Mesothelial cell of epicardium (in vitro differentiated cells): ENCODE measurements at regions not wholly inside any gene's neighbourhood (a gene's known extent, or its start where the extent isn't known, plus 50 kb on each side); places are given as distances from the start of the nearest gene placed in this dataset.

Experiments
- DNase-seq, 2 experiments: peaks; one replicate each; pipeline ENCODE4 v3.0.0; 2021; ENCODE audit warnings: low spot score in 2 of 2; ENCODE audit not compliant: unreplicated experiment in 2 of 2
- H3K27ac Mint-ChIP-seq: 2 replicates; pipeline ENCODE4 v1.8.0; 2021; ENCODE audit warnings: mixed read lengths
- H3K27me3 Mint-ChIP-seq: 2 replicates; pipeline ENCODE4 v1.8.0; 2021; ENCODE audit warnings: low read depth, mixed read lengths
- H3K36me3 Mint-ChIP-seq: 2 replicates; pipeline ENCODE4 v1.8.0; 2021; ENCODE audit warnings: mixed read lengths
- H3K4me1 Mint-ChIP-seq: 2 replicates; pipeline ENCODE4 v1.8.0; 2021; ENCODE audit warnings: mixed read lengths
- H3K4me3 Mint-ChIP-seq: 2 replicates; pipeline ENCODE4 v1.8.0; 2021; ENCODE audit warnings: mild to moderate bottlenecking, moderate library complexity, mixed read lengths
- H3K9me3 Mint-ChIP-seq: 2 replicates; pipeline ENCODE4 v1.8.0; 2021; ENCODE audit warnings: mixed read lengths
- CTCF ChIP-seq: fragments of 200-600 bp; sonication (generic); IDR thresholded peaks from one replicate; pipeline ENCODE4 v1.5.0; 2021; ENCODE audit warnings: antibody characterized with exemption; ENCODE audit not compliant: unreplicated experiment

DNA sequence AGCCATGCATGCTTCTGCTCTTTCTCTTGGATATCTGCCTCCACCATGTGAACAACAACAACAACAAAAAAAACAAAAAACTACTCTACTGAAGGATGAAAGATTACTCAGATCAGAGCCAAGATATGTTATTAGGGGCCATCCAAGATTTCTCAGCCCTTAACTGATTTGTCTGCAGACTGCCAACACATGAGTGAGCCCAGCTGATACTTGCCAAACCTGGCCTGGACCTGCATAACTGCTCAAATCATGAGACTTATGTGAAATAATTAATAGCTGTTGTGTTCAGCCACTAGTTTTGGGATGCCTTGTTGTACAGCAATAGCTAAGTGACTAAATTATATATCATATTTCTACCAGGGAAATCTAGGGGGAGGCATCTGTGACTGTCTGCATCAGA is 334.5 kb upstream of the SORCS1 start:
- no peaks in the 10 kb centered on the region for H3K4me1 Mint-ChIP-seq
- DNase-seq = no peak
- peaks cover 4% of the 10 kb centered on the region for H3K27me3 Mint-ChIP-seq
- H3K36me3 Mint-ChIP-seq = no peaks in the 10 kb centered on the region
- peaks cover 16% of the 10 kb centered on the region for H3K9me3 Mint-ChIP-seq
- no peak overlapping the region for H3K4me3 Mint-ChIP-seq
- no peak overlapping the region for H3K27ac Mint-ChIP-seq
- no peak for TF ChIP-seq CTCF

GRCh38 chr10:107497024-107497423 is 332.5 kb upstream of the SORCS1 start:
- no peak for DNase-seq
- TF ChIP-seq CTCF = no peak
- H3K9me3 Mint-ChIP-seq = peaks cover 8% of the 10 kb centered on the region
- H3K27ac Mint-ChIP-seq = no peak overlapping the region
- H3K4me3 Mint-ChIP-seq = no peak overlapping the region
- H3K36me3 Mint-ChIP-seq = no peaks in the 10 kb centered on the region
- H3K27me3 Mint-ChIP-seq = peaks cover 17% of the 10 kb centered on the region
- H3K4me1 Mint-ChIP-seq = no peaks in the 10 kb centered on the region

DNA sequence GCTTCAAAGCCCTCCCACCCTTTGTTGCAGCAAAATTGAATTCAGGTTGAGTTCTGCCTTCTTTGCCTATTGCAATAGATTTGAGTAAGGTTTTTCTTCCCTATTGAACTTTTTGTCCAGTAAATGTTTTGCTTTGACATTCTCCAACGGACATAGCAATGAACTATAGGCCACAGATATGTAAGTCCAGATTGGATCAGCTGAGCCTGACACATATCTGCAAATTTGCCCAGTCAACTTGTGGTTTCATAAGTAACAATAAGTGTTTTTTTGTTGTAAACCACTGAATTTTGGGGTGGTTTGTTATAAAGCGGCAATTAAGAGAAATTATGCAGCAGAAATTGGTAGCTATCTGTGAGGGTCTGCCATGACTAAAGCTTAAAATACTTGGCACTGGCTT is 332.1 kb upstream of the SORCS1 start:
- Mint-ChIP-seq H3K27me3 (peaks cover 18% of the 10 kb centered on the region), H3K9me3 (peaks cover 7% of the 10 kb centered on the region), H3K27ac (no peak overlapping the region), H3K4me3 (no peak overlapping the region), H3K4me1 (no peaks in the 10 kb centered on the region), H3K36me3 (no peaks in the 10 kb centered on the region)
- DNase-seq = no peak
- TF ChIP-seq CTCF = no peak

- Mint-ChIP-seq H3K9me3 (peaks cover 3% of the 10 kb centered on the region), H3K27me3 (peaks cover 40% of the 10 kb centered on the region), H3K4me3 (no peak overlapping the region), H3K36me3 (no peaks in the 10 kb centered on the region), H3K4me1 (no peaks in the 10 kb centered on the region), H3K27ac (no peak overlapping the region)
- no peak for TF ChIP-seq CTCF
- DNase-seq = no peak
Observed at GRCh38 chr10:107492389-107492788, 327.9 kb upstream of the SORCS1 start.

DNA sequence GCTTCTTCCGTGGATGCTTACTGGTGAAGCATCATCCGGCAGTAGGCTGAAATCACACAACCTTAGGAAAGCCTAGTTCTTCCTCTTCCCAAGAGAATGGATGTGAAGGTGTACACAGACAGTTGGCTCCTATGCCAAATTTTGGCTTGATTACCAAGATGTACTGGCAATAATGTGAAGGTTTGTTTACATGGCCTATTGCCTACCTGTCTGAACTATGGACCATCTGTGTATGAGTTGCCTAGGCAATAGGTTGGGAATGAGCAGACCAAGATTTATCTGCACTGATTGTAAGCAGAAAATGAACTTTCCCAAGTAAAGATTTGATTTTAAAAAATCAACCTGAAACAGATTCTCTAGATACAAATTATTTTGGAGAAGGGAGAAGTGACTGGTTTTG is 325.9 kb upstream of the SORCS1 start:
- peaks cover 46% of the 10 kb centered on the region for H3K27me3 Mint-ChIP-seq
- no peak for TF ChIP-seq CTCF
- no peaks in the 10 kb centered on the region for H3K9me3 Mint-ChIP-seq
- H3K4me1 Mint-ChIP-seq = no peaks in the 10 kb centered on the region
- no peak overlapping the region for H3K27ac Mint-ChIP-seq
- no peak for DNase-seq
- H3K4me3 Mint-ChIP-seq = no peak overlapping the region
- H3K36me3 Mint-ChIP-seq = no peaks in the 10 kb centered on the region

- Mint-ChIP-seq H3K27me3 (peaks cover 31% of the 10 kb centered on the region), H3K4me3 (no peak overlapping the region), H3K4me1 (no peaks in the 10 kb centered on the region), H3K9me3 (no peaks in the 10 kb centered on the region), H3K27ac (no peak overlapping the region), H3K36me3 (no peaks in the 10 kb centered on the region)
- TF ChIP-seq CTCF = no peak
- DNase-seq = no peak
Observed at GRCh38 chr10:107487284-107487683, 322.8 kb upstream of the SORCS1 start.
